ENCODE measurements at regions not wholly inside any gene's neighbourhood (a gene's known extent, or its start where the extent isn't known, plus 50 kb on each side); places are given as distances from the start of the nearest gene placed in this dataset.

DNA sequence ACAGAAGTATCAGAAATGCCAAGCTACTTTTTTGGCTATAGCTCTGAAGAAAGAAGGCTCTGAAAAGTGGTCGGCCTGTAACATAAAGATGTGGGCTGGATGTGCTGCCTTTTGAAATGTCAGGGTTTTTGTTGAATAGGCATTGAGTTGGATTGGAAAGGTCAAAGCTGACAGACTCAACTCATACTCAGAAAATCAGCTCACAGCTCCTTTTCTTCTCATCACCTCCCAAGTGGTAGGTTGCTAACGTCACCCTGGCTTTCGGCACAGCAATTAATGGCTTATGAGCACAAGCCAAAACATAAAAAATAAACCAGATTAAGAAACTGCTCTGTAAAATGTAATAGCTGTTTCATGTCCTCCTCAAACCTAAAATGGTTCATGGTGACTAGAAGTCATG lies 68.3 kb downstream of the KCNF1 start:
- H3K27ac ChIP-seq, result no peak overlapping the region
- intact Hi-C loops (cut with DNase I), result no loop called here
- no peaks in the 10 kb centered on the region for H3K4me1 ChIP-seq (ENCODE audit: insufficient read depth)
- no peak for DNase-seq
- no peaks in the 10 kb centered on the region for H3K36me3 ChIP-seq
- 58 to 66% (median 66%) methylated on average over 3 of the region's 3 CpGs for WGBS, 3 donors
- TF ChIP-seq, protein P1, sequence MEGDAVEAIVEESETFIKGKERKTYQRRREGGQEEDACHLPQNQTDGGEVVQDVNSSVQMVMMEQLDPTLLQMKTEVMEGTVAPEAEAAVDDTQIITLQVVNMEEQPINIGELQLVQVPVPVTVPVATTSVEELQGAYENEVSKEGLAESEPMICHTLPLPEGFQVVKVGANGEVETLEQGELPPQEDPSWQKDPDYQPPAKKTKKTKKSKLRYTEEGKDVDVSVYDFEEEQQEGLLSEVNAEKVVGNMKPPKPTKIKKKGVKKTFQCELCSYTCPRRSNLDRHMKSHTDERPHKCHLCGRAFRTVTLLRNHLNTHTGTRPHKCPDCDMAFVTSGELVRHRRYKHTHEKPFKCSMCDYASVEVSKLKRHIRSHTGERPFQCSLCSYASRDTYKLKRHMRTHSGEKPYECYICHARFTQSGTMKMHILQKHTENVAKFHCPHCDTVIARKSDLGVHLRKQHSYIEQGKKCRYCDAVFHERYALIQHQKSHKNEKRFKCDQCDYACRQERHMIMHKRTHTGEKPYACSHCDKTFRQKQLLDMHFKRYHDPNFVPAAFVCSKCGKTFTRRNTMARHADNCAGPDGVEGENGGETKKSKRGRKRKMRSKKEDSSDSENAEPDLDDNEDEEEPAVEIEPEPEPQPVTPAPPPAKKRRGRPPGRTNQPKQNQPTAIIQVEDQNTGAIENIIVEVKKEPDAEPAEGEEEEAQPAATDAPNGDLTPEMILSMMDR (IDR thresholded peaks at IDR 0.05), result no peak
- TF ChIP-seq EP300 (IDR thresholded peaks at IDR 0.05), result no peak
- no peak for TF ChIP-seq POLR2A (IDR thresholded peaks at IDR 0.05)
- H3K4me3 ChIP-seq, result no peak overlapping the region
- H3K9me3 ChIP-seq, result peaks cover 0 to 6% of the 10 kb centered on the region in 2 donors
- H3K27me3 ChIP-seq, result no peaks in the 10 kb centered on the region

DNA sequence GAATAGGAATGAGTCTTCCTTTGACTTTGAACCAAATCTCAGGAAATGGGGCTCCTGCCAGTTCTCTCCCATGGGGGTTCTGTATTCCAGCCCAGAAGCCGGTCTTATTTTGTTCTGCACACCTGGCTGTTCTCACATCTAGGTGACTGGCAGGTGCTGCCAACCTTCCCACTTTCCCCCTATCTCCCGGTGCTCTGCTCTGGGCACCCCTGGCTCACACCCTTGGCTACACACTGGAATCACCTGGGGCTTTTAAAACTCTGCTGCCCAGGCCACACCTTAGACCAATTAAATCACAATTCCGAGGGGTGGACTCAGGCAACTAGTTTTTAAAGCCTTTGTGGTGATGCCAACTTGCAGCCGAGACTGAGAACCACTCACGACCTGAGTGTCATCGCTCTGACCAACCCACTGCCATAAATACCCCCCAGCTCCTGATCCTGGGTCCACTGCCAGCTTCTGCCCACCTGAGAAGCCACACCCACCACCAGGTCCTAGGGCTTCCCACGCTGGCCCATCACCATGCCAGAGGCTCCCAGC lies 69.2 kb downstream of the KCNF1 start:
- WGBS, 3 donors, result 88 to 93% (median 90%) methylated on average over 7 of the region's 7 CpGs

DNA sequence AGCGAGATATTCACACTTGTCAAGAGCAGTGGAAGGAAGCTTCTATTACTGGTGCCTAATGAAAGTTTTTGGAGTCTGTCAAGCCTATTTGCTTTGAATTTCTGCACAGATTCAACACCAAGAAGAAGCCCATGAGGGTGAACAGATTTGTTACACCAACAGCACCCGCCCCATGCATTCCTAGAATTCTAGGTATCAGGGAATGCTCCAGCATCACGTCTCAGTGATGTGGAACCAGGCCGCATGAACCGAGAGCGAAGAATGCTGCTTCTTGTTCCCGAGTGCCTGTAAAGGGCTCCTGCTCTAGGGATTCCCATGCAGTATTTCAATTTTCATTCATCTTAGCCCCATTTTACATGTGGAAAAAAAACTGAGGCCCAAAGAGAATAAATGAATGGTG lies 69.7 kb downstream of the KCNF1 start:
- no peak for DNase-seq
- Histone ChIP-seq H3K27ac (no peak overlapping the region), H3K27me3 (no peaks in the 10 kb centered on the region), H3K4me3 (no peak overlapping the region), H3K36me3 (no peaks in the 10 kb centered on the region), H3K4me1 (ENCODE audit: insufficient read depth) (no peaks in the 10 kb centered on the region), H3K9me3 (peaks cover 0 to 6% of the 10 kb centered on the region in 2 donors)
- 90 to 97% (median 94%) methylated on average over 7 of the region's 7 CpGs for WGBS, 3 donors
- no peak for TF ChIP-seq POLR2A (IDR thresholded peaks at IDR 0.05)
- no peak for TF ChIP-seq EP300 (IDR thresholded peaks at IDR 0.05)
- TF ChIP-seq, protein P1 (IDR thresholded peaks at IDR 0.05), result no peak
- intact Hi-C loops (cut with DNase I), result no loop called here

More for the DNA sequence above, 69.2 kb downstream of the KCNF1 start:
- H3K27ac ChIP-seq, result no peak overlapping the region
- intact Hi-C loops (cut with DNase I), result no loop called here
- H3K4me1 ChIP-seq (ENCODE audit: insufficient read depth), result no peaks in the 10 kb centered on the region
- no peak overlapping the region for H3K4me3 ChIP-seq
- H3K9me3 ChIP-seq, result peaks cover 0 to 6% of the 10 kb centered on the region in 2 donors
- no peak for DNase-seq
- no peaks in the 10 kb centered on the region for H3K36me3 ChIP-seq
- TF ChIP-seq EP300 (IDR thresholded peaks at IDR 0.05) (no peak), POLR2A (IDR thresholded peaks at IDR 0.05) (no peak)
- TF ChIP-seq, protein P1 (IDR thresholded peaks at IDR 0.05), result no peak
- H3K27me3 ChIP-seq, result no peaks in the 10 kb centered on the region

DNA sequence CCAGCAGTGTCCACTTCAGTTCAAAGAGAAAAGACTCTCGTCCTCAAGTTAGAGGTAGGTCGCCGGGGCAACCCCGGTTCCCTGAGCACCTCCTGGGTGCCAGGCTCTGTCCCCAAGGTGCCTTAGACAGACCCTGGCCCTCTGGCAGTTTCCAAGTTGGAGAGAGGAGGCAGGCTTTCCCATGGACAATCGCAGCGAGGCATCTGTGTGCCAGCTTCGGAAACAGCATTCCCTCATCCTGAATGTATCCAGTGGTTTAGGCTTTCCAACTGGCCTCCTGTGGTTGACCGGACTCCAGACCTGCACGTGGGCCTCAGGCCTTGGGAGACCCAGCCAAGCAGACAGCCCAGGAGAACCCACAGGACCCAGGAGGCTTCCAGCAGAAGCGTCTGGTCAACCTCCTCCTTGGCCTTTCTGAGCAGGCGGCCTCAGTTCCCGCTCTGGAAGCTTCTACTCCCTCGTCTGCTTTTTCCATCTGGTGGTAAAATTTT lies 70.3 kb downstream of the KCNF1 start:
- no peak for DNase-seq
- WGBS, 3 donors, result 84 to 89% (median 88%) methylated on average over 13 of the region's 13 CpGs
- no peaks in the 10 kb centered on the region for H3K36me3 ChIP-seq
- intact Hi-C loops (cut with DNase I), result no loop called here
- no peak overlapping the region for H3K4me3 ChIP-seq
- H3K27me3 ChIP-seq, result no peaks in the 10 kb centered on the region
- H3K9me3 ChIP-seq, result peaks cover 0 to 6% of the 10 kb centered on the region in 2 donors
- no peak for TF ChIP-seq POLR2A (IDR thresholded peaks at IDR 0.05)
- TF ChIP-seq EP300 (IDR thresholded peaks at IDR 0.05), result no peak
- TF ChIP-seq, protein P1 (IDR thresholded peaks at IDR 0.05), result no peak
- no peak overlapping the region for H3K27ac ChIP-seq
- H3K4me1 ChIP-seq (ENCODE audit: insufficient read depth), result no peaks in the 10 kb centered on the region

All from ovary (tissue), 7 donors.